Gastroesophageal sphincter (tissue), 2 donors: ENCODE measurements at regions not wholly inside any gene's neighbourhood (a gene's known extent, or its start where the extent isn't known, plus 50 kb on each side); places are given as distances from the start of the nearest gene placed in this dataset.

Experiments
- POLR2A ChIP-seq, 2 donors: fragments of 450-650 bp; IDR thresholded peaks; one replicate each; pipeline ENCODE4 v1.6.1; 2017; ENCODE audit warnings: antibody characterized with exemption in 2 of 2, mild to moderate bottlenecking in 2 of 2, moderate library complexity in 1 of 2
- POLR2AphosphoS5 ChIP-seq: sonication (generic); formaldehyde crosslinking; IDR thresholded peaks from one replicate; pipeline ENCODE4 v1.6.1; 2017; ENCODE audit warnings: antibody characterized with exemption

- TF ChIP-seq POLR2AphosphoS5 (no peak), POLR2A (IDR thresholded peaks at IDR 0.05) (no peak)
Observed at GRCh38 chr4:4789462-4789861, 70.0 kb upstream of the MSX1 start.
